GM21515 (cell line): ENCODE measurements at regions not wholly inside any gene's neighbourhood (a gene's known extent, or its start where the extent isn't known, plus 50 kb on each side); places are given as distances from the start of the nearest gene placed in this dataset.
"Not testable (repeated sequence)": the region's sequence is repeated elsewhere in the genome, so short reads cannot be mapped to it uniquely, and the experiment has no call there.

Source experiments
- ATAC-seq: cut with Tn5 transposase; IDR thresholded peaks from one replicate; pipeline ENCODE4 v1.9.1; 2021; ENCODE audit not compliant: unreplicated experiment

DNA sequence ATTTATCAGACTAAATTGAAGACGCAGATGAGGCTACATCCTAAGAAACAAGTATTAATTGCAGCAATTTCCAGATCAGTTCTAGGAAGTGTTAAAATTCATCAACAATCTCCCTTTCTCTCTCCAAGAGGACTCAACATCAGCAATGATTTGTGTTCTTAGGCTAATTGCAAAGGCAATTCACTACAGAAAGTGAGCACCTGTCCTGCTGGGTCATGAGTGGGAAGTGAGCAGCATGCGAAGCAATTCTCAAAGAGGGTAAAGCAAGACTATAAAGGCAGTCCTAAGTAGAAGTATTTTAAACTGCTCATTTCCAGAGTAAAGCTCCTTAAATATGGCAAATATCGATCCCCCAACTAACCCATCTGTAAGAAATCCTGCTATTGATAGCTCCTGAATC lies 1191.0 kb upstream of the ALCAM start:
- ATAC-seq: no peak

GRCh38 chr3:104176706-104177105 lies 1190.0 kb upstream of the ALCAM start:
- ATAC-seq: no peak

- ATAC-seq: no peak
Measured at GRCh38 chr3:104178680-104179079, 1188.0 kb upstream of the ALCAM start.

- ATAC-seq: no peak
Measured at GRCh38 chr3:104180906-104181305, 1185.8 kb upstream of the ALCAM start.

- no peak for ATAC-seq
Measured at GRCh38 chr3:104190681-104191080, 1176.0 kb upstream of the ALCAM start.

- ATAC-seq: no peak
Measured at GRCh38 chr3:104198131-104198530, 1168.6 kb upstream of the ALCAM start.

- ATAC-seq: no peak
Measured at GRCh38 chr3:104206925-104207324, 1159.8 kb upstream of the ALCAM start.

DNA sequence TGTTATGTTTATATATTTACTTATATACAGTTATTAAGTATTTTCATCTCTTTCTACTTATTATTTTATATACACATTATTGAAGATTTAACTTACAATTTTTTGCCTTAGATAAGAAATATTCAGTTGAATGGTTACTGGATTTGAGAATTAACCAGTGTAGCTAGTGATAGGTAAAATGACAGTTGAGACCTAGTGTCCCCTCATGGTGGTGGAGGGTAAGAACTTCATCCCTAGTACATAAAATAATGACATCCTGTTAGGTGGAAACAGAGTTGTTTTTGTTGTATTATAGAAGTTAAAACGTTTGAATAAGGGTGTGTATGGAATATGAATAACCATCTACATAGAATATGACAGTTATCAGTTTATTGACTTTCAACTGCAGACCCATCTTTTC lies 1152.4 kb upstream of the ALCAM start:
- no peak for ATAC-seq

DNA sequence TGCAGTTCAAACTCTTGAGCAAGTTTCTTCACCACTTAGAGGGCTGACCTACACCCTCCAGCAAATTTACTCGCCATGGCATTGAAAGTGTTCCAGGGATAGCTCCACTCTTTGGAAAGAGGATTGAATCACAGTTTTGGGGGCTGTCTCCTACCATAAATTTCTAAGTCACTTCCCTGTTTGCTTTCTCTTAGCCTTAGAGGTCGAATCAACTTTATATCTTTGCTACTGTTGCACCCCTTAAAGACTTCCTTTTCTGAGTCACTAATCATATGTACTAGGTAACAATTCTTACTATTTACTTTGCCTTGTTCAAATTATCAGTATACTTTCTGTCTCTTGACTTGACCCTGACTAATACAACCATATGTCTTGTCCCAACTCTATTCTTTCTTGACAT lies 1151.8 kb upstream of the ALCAM start:
- ATAC-seq: no peak

- not testable (repeated sequence) for ATAC-seq
Measured at GRCh38 chr3:104219046-104219445, 1147.7 kb upstream of the ALCAM start.

- no peak for ATAC-seq
Measured at GRCh38 chr3:104234442-104235194, 1132.1 kb upstream of the ALCAM start.

GRCh38 chr3:104244680-104245220 lies 1122.0 kb upstream of the ALCAM start:
- ATAC-seq: no peak

GRCh38 chr3:104245261-104245660 lies 1121.4 kb upstream of the ALCAM start:
- ATAC-seq: no peak

- ATAC-seq: no peak
Measured at GRCh38 chr3:104245981-104246380, 1120.7 kb upstream of the ALCAM start.

GRCh38 chr3:104257486-104257885 lies 1109.2 kb upstream of the ALCAM start:
- no peak for ATAC-seq

GRCh38 chr3:104263477-104263876 lies 1103.2 kb upstream of the ALCAM start:
- no peak for ATAC-seq

DNA sequence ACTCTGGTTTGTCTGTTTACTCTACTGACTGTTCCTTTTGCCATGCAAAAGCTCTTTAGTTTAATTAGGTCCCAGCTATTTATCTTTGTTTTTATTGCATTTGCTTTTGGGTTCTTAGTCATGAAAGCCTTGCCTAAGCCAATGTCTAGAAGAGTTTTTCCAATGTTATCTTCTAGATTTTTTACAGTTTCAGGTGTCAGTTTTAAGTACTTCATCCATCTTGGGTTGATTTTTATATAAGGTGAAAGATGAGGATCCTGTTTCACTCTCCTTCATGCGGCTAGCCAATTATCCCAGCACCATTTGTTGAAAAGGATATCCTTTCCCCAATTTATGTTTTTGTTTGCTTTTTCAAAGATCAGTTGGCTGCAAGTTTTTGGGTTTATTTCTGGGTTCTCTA lies 1100.5 kb upstream of the ALCAM start:
- ATAC-seq: not testable (repeated sequence)

DNA sequence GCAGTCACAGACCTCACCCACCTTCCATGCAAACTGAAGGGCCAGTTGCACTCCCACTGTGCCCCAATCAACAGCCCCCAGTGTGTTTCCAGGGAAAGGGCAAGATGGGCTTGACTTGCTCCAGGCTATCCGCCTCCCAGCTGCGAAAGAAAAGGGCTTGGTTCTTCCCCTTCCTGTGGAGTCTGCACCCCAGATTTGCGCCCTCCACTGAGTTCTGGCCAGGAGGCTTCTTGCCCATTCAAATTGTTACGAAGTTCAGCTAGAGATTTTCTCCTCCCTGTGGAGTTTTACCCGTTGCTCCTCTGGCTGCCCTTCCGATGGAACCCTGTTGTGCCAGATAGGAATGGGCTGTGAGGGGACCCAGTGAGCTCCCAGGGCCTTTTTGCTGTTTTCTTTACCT lies 1096.9 kb upstream of the ALCAM start:
- no peak for ATAC-seq

- no peak for ATAC-seq
Measured at GRCh38 chr3:104273046-104273649, 1093.6 kb upstream of the ALCAM start.

DNA sequence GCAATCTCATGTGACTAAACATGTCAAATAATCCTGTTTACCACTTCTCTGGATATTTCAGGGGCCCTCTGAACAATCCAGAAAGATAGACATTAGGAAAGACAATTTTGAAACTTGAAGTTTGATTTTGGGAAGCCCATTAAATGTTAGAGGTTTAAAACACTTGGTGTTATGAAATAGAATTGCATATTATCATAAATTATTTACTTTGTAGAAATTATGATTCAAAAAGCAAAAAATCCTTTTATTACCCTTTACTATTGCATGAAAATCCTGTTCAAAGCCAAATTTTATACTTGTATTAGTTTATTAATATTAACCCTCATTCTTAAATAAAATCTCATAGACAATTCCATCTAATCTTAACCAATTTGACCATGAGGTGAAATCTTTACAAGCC lies 1091.5 kb upstream of the ALCAM start:
- ATAC-seq: no peak

GRCh38 chr3:104279617-104280016 lies 1087.1 kb upstream of the ALCAM start:
- ATAC-seq: no peak

- ATAC-seq: no peak
Measured at GRCh38 chr3:104281713-104282112, 1085.0 kb upstream of the ALCAM start.

DNA sequence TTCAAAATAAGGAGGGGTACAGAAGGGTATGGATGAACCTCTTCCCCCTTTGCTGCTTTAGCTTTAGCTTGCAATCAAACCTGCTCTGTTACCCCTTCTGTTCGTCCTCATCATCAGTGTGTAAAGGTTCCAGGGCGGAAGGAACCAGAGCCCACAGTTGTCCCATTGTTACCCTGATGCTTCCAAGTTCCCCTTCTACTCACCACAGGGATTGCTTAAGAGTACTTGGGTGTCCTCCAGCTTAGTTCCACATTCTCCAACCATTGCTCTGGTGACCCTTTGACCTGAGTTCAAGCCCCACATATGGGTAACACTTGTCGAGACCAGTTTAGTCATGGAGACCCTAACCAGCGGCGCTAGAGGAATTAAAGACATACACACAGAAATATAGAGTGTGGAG lies 1080.1 kb upstream of the ALCAM start:
- ATAC-seq: no peak
